Neural cell (in vitro differentiated cells): ENCODE measurements at regions not wholly inside any gene's neighbourhood (a gene's known extent, or its start where the extent isn't known, plus 50 kb on each side); places are given as distances from the start of the nearest gene placed in this dataset.

Experiments used
- H2AFZ ChIP-seq: fragments of 200-600, 300-800 bp; sonication (generic), shearing (Covaris generic); 2 replicates; pipeline ENCODE4 v1.6.0; 2014; ENCODE audit warnings: low read depth, mild to moderate bottlenecking, antibody characterized with exemption, low read length, moderate library complexity
- H3F3A ChIP-seq: fragments of 200-600 bp; shearing (Covaris generic); 2 replicates; pipeline ENCODE4 v1.6.1; 2016; ENCODE audit warnings: mild to moderate bottlenecking, moderate library complexity, mixed read lengths, antibody characterized with exemption, low read length; ENCODE audit not compliant: insufficient read depth, poor library complexity, severe bottlenecking
- H3K27ac ChIP-seq: fragments of 200-600, 300-800 bp; sonication (generic), shearing (Covaris generic); 2 replicates; pipeline ENCODE4 v1.5.1; 2014; ENCODE audit warnings: mild to moderate bottlenecking, low read length, moderate library complexity
- H3K27me3 ChIP-seq: fragments of 300-800, 200-600 bp; sonication (generic), shearing (Covaris generic); 2 replicates; pipeline ENCODE4 v1.6.0; 2014; ENCODE audit warnings: mild to moderate bottlenecking, low read depth, low read length, moderate library complexity; ENCODE audit not compliant: insufficient read depth
- H3K36me3 ChIP-seq: fragments of 300-800, 200-600 bp; sonication (generic), shearing (Covaris generic); 2 replicates; pipeline ENCODE4 v1.5.1; 2014; ENCODE audit warnings: mild to moderate bottlenecking, antibody characterized with exemption, low read length, moderate library complexity; ENCODE audit not compliant: insufficient read depth
- H3K4me2 ChIP-seq: fragments of 300-800, 200-600 bp; sonication (generic), shearing (Covaris generic); 2 replicates; pipeline ENCODE4 v1.6.0; 2014; ENCODE audit warnings: mild to moderate bottlenecking, low read length
- H3K4me3 ChIP-seq: fragments of 300-800, 200-600 bp; sonication (generic), shearing (Covaris generic); 2 replicates; pipeline ENCODE4 v1.5.1; 2014; ENCODE audit warnings: mild to moderate bottlenecking, low read length, moderate library complexity
- H3K79me2 ChIP-seq: fragments of 200-600 bp; shearing (Covaris generic); replicated peaks from 2 replicates; pipeline ENCODE4 v1.6.0; 2014; ENCODE audit warnings: mild to moderate bottlenecking, low read length, moderate library complexity; ENCODE audit not compliant: insufficient read depth
- H3K9ac ChIP-seq: fragments of 300-800, 200-600 bp; sonication (generic), shearing (Covaris generic); 2 replicates; pipeline ENCODE4 v1.6.1; 2016; ENCODE audit warnings: mild to moderate bottlenecking, low read length, mixed read lengths
- H3K9me2 ChIP-seq: fragments of 200-600 bp; shearing (Covaris generic); 2 replicates; pipeline ENCODE4 v1.6.1; 2016; ENCODE audit warnings: mild to moderate bottlenecking, low read length, mixed read lengths; ENCODE audit not compliant: insufficient read depth
- H3K9me3 ChIP-seq: fragments of 200-600, 300-800 bp; sonication (generic), shearing (Covaris generic); 2 replicates; pipeline ENCODE4 v1.6.1; 2016; ENCODE audit warnings: mild to moderate bottlenecking, mixed run types, low read length, moderate library complexity, mixed read lengths
- H4K20me1 ChIP-seq: fragments of 200-600 bp; shearing (Covaris generic); 2 replicates; pipeline ENCODE4 v1.6.1; 2016; ENCODE audit warnings: mild to moderate bottlenecking, mixed run types; ENCODE audit not compliant: insufficient read depth
- CTCF ChIP-seq: fragments of 450-650 bp; IDR thresholded peaks from 2 replicates; pipeline ENCODE4 v1.5.1; 2014; ENCODE audit warnings: antibody characterized with exemption, mild to moderate bottlenecking, moderate library complexity; ENCODE audit not compliant: poor library complexity, severe bottlenecking
- EP300 ChIP-seq: fragments of 450-650 bp; conservative IDR thresholded peaks from 2 replicates; pipeline ENCODE4 v1.6.1; 2014; ENCODE audit warnings: antibody characterized with exemption, mild to moderate bottlenecking, moderate library complexity; ENCODE audit not compliant: poor library complexity, severe bottlenecking
- EZH2 ChIP-seq: fragments of 200-600, 300-800 bp; shearing (Covaris generic), sonication (generic); IDR thresholded peaks from 2 replicates; pipeline ENCODE4 v1.6.1; 2014; ENCODE audit warnings: antibody characterized with exemption, low read length, borderline replicate concordance, mild to moderate bottlenecking; ENCODE audit not compliant: insufficient read depth, poor library complexity, severe bottlenecking
- MXI1 ChIP-seq: fragments of 450-650 bp; conservative IDR thresholded peaks from 2 replicates; pipeline ENCODE4 v1.6.1; 2014; ENCODE audit warnings: antibody characterized with exemption, mild to moderate bottlenecking; ENCODE audit not compliant: poor library complexity, severe bottlenecking
- POLR2AphosphoS5 ChIP-seq: IDR thresholded peaks from 2 replicates; pipeline ENCODE4 v1.6.1; 2012
- RAD21 ChIP-seq: fragments of 450-650 bp; conservative IDR thresholded peaks from 2 replicates; pipeline ENCODE4 v1.6.1; 2014; ENCODE audit warnings: antibody characterized with exemption, mild to moderate bottlenecking, moderate library complexity
- REST ChIP-seq: IDR thresholded peaks from 2 replicates; pipeline ENCODE4 v1.6.1; 2012; ENCODE audit warnings: borderline replicate concordance
- SMC3 ChIP-seq: fragments of 450-650 bp; conservative IDR thresholded peaks from 2 replicates; pipeline ENCODE4 v1.6.1; 2014; ENCODE audit warnings: antibody characterized with exemption, mild to moderate bottlenecking, moderate library complexity; ENCODE audit not compliant: poor library complexity
- TAF1 ChIP-seq: IDR thresholded peaks from 2 replicates; pipeline ENCODE4 v1.6.1; 2012; ENCODE audit warnings: low read depth

- Histone ChIP-seq H3K36me3 (no peaks in the 10 kb centered on the region), H3K9me2 (no peaks in the 10 kb centered on the region), H3K4me2 (no peak overlapping the region), H3F3A (no peaks in the 10 kb centered on the region), H3K9me3 (no peaks in the 10 kb centered on the region), H2AFZ (no peak overlapping the region), H3K9ac (no peak overlapping the region), H3K4me3 (no peak overlapping the region), H3K27me3 (no peaks in the 10 kb centered on the region), H4K20me1 (no peaks in the 10 kb centered on the region), H3K27ac (no peak overlapping the region), H3K79me2 (no peaks in the 10 kb centered on the region)
- TF ChIP-seq REST: no peak
- no peak for TF ChIP-seq POLR2AphosphoS5
- TF ChIP-seq SMC3: no peak
- no peak for TF ChIP-seq EZH2
- no peak for TF ChIP-seq MXI1
- TF ChIP-seq TAF1: no peak
- no peak for TF ChIP-seq RAD21
Observed at GRCh38 chr13:76735641-76736040, 150.6 kb downstream of the KCTD12 start.

GRCh38 chr13:76733671-76734070 is 152.5 kb downstream of the KCTD12 start:
- TF ChIP-seq EP300 (no peak), TAF1 (no peak), POLR2AphosphoS5 (no peak), CTCF (no peak), SMC3 (no peak), REST (no peak), MXI1 (no peak), EZH2 (no peak), RAD21 (no peak)
- Histone ChIP-seq H3K27ac (no peak overlapping the region), H3K4me2 (no peak overlapping the region)

More at GRCh38 chr13:76733671-76734070, 152.5 kb downstream of the KCTD12 start:
- Histone ChIP-seq H3K9ac (no peak overlapping the region), H3K27me3 (no peaks in the 10 kb centered on the region), H2AFZ (no peak overlapping the region), H3K9me3 (no peaks in the 10 kb centered on the region), H4K20me1 (no peaks in the 10 kb centered on the region), H3K4me3 (no peak overlapping the region), H3K9me2 (no peaks in the 10 kb centered on the region), H3F3A (no peaks in the 10 kb centered on the region), H3K36me3 (no peaks in the 10 kb centered on the region), H3K79me2 (no peaks in the 10 kb centered on the region)
